GM11168 (cell line): ENCODE measurements at regions not wholly inside any gene's neighbourhood (a gene's known extent, or its start where the extent isn't known, plus 50 kb on each side); places are given as distances from the start of the nearest gene placed in this dataset.
"Not testable (repeated sequence)": the region's sequence is repeated elsewhere in the genome, so short reads cannot be mapped to it uniquely, and the experiment has no call there.

Experiments used
- in situ Hi-C: fragments of 300-500 bp; cut with MboI; formaldehyde crosslinking; loops from one replicate; pipeline ENCODE4 v1.12.0; 2022; ENCODE audit warnings: low sequenced_read_pairs; ENCODE audit not compliant: unreplicated experiment

DNA sequence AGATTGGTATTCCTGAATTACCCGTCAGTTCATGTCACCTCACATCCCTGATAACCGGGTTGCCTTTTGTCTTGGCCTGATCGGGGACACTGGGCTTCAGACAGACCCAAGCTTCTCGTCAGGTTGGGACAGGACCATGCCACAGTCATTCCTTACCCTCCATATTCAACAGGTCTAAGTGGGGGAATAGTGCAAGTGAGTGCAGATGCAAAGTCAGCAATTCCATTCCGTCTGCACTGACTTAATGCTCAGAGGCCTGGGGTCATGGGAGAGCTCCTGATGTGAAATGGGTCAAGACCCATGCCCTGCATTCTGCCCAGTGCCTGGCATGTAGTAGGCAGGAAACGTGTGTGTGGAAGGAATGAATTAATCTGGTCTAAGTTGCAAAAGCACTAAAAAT is 95.4 kb upstream of the PITRM1 start:
- in situ Hi-C loops: no loop called here

DNA sequence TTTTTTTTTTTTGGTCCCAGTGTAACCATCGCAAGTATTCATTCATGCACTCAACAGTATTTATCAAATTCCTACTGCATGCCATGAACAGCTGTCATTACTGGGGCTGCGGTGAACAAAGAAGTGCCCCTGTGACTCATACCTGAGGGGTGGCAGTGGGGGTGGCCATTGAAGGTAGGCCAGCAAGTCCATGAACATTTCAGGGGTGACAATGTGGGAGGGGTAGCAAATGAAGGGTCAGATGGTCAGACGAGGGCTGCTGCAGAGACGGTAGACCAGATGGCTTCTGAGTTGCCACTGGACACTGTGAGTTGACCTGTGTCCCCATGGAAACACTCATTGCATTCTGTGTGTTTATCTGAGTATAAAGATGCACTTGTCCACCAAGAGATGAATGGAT is 92.5 kb upstream of the PITRM1 start:
- in situ Hi-C loops: no loop called here

DNA sequence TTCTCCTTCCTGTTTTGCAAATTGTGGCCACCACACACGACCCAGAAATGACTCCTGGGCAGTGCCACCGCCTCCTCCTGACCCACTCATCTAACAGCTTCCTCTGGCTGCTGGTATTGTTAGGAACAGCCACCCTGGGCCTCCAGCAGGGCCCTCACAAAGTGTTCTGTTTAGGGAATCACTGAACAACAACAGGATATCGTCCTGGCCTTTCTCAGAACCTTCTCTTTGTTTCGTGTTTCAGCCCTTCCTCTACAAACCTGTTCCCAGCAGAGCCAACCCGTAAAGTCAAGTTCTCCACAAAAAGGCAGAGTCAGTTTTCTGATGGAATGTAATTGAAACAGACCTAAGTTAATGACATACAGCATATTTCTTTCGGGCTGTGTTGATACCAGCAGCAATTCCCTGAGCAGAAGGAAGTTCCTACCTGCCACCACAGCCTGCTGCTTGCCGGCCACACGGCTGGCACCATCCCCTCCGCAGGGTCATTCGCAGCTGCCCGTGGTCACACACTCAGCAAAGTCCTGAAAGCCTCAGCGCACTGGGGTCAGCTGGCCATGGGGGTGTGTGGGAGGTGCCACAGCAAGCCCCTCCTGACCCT is 91.7 kb upstream of the PITRM1 start:
- in situ Hi-C loops: no loop called here

GRCh38 chr10:3263747-3264146 is 91.2 kb upstream of the PITRM1 start:
- in situ Hi-C loops: no loop called here

DNA sequence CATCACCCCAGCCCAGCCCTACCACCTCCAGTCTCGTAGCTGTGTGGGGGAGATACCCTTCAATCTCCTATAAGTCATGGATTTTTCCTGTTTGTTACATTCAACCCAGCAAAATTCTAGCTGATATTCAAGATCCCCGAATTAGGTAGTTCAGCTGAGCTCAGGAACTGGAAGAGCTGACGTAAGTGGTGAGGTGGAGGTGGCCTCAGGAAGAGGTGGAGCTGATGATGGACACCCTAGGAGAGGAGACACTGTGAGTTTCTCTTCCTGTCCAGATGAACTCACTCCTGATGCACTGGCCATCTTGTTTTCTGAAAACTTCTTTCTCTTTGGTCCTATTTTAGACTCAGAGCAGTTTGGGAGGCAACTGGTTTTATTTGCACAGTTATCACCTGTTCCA is 90.5 kb upstream of the PITRM1 start:
- in situ Hi-C loops: no loop called here

DNA sequence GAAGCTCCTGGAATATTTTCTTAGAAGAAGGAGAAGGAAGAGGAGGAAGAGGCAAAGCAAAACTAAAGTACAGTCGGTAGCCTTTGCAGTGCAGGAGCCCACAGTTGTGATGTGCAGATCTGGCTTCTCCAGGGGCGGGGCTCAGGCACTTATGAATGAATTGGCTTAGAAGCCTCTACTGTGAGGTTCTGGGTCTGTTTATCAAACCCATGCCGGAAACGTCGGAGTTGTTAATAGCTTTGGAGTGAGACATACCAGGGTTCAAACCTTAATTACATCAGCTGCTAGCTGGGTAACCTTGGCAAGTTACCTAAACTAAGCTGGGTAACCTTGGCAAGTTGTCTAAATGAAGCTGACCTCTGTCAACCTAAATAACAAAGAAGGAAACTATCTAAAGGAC is 89.3 kb upstream of the PITRM1 start:
- in situ Hi-C loops: no loop called here

DNA sequence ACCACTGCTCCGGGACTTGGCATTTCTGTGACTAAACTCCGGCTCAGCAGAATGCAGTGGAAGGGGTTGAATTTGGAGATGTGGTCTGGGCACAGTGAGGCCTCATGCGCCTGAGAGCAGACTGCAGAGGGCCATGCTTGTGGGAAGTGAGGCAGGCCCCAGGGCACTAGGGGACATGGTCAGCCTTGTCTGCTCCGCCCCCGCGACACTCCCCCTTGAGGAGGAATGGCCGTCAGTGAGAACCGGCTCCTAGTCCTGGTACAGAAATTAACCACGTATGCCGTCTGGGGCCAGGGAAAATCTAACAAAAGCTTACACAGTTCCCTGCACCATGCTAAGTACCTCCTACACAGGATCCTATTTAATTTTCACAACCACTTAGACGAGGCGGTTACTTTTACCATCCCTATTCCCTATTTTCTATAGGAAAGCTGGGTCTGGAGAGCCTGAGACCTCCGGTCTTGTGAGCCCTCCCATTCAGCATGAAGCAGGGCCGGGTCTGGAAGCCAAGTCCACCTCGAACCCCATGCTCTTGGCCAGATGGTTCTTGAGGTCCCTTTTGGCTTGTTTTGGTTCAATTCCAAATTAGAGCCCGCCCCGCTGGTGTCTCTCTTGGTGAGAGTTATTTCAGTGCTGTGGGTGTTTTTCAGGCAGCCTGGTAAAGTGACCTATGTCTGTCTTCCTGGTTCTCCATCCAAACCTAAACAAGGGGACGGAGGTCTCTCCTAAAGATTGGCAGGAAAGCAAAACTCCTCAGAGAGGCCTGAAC is 87.7 kb upstream of the PITRM1 start:
- in situ Hi-C loops: no loop called here

GRCh38 chr10:3259499-3259898 is 86.9 kb upstream of the PITRM1 start:
- in situ Hi-C loops: no loop called here

- in situ Hi-C loops: no loop called here
Observed at GRCh38 chr10:3258394-3258793, 85.8 kb upstream of the PITRM1 start.

GRCh38 chr10:3255616-3256015 is 83.0 kb upstream of the PITRM1 start:
- in situ Hi-C loops: no loop called here

- in situ Hi-C loops: no loop called here
Observed at GRCh38 chr10:3255075-3255474, 82.5 kb upstream of the PITRM1 start.

DNA sequence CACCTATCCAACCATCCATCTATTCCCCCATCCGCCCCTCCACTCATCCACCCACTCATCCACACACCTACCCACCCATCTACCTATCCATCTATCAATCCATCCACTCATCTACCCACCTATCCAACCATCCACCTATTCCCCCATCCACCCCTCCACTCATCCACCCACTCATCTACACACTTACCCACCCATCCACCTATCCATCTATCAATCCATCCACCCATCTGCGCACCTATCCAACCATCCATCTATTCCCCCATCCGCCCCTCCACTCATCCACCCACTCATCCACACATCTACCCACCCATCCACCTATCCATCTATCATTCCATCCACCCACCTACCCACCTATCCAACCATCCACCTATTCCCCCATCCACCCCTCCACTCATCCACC is 81.4 kb upstream of the PITRM1 start:
- in situ Hi-C loops: not testable (repeated sequence)

GRCh38 chr10:3251172-3251571 is 78.6 kb upstream of the PITRM1 start:
- in situ Hi-C loops: no loop called here

DNA sequence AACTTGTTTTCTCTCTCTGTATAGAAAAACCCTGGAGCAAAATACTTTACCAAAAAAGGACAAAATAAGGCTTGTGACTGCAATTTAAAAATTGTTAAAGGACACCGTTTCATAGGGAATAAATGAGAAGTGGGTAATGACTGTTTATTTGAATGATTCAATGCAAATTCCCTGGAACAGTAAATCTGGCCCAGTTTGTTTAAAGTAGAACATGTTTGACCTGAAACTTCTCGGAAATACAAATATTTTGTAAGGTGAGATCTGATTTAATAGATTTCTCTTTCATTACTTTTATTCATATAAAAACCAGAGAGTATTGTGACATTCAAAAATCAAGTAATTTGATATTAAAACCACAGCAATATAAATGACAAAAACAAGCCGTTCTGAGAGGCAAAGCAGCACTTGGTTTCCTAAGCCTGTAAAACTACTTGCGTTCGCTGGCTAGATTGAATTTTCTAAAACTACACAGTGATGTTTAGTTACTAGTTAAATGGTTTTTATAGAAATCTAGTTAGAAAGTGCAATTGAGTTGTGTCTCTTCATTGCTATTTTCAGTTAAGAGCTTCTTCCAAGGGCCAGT is 76.8 kb upstream of the PITRM1 start:
- in situ Hi-C loops: loop anchor here (25.0 kb wide), 1 partner anchor 1413 kb away; no protein-coding TSS in a partner anchor

GRCh38 chr10:3248526-3249306 is 76.1 kb upstream of the PITRM1 start:
- in situ Hi-C loops: loop anchor here (25.0 kb wide), 1 partner anchor 1414 kb away; no protein-coding TSS in a partner anchor

GRCh38 chr10:3245395-3245794 is 72.8 kb upstream of the PITRM1 start:
- in situ Hi-C loops: loop anchor here (25.0 kb wide), 1 partner anchor 1417 kb away; no protein-coding TSS in a partner anchor

- in situ Hi-C loops: loop anchor here (25.0 kb wide), 1 partner anchor 1420 kb away; no protein-coding TSS in a partner anchor
Observed at GRCh38 chr10:3241967-3242650, 69.5 kb upstream of the PITRM1 start.

DNA sequence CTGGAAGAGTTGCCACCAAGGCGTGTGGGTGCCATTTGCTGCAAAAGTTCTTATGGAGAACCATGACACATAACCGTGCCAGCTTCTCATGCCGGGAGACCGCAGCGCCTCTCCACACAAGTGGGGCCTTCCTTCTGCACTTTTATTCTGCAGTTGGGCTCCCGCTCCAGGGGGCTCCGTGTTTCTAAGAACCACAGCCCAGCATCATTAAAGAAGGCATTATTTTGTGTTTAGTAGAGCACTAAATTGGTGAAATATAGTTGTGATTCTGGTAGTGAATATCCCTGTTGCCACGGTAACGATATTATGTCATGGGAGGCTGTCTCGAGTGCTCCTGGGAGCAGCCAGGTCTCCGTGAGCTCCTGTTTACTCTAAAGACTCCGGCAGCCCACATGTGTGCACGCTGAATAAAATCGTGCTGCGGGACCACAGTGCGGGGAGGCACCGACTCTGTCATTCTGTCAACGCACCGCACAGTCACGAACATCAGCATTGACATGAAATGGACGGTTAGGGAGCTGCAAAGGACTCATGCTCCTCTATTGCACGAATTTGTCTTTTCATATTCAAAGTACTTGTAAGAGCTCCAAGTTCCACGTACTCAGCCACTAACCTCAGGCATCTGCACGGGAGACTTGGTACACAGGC is 68.8 kb upstream of the PITRM1 start:
- in situ Hi-C loops: loop anchor here (25.0 kb wide), 1 partner anchor 1421 kb away; no protein-coding TSS in a partner anchor
